ENCODE measurements at regions not wholly inside any gene's neighbourhood (a gene's known extent, or its start where the extent isn't known, plus 50 kb on each side); places are given as distances from the start of the nearest gene placed in this dataset.

DNA sequence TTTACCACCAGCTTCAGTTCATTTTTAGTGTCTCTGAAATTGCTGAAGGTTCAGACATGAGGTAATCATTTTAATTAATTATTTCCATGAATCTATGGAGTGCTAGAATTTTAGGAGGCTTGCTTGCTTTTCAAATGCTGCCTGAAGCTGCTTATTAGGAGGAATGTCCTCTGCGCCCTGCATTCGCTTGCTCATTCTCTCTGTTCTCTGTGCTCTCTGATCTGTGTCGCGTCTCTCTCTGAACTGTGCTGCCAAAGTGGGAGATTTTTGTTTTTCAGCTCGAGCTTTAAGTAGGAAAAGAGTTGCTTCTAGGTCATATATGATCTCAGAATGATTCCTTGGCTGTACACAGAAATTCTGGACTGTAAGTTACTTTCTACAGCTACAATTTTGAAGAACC, 101.7 kb upstream of the PRR16 start:
- H3K9me3 ChIP-seq (ENCODE audit: low read depth, low read length, poor library complexity, severe bottlenecking) = no peaks in the 10 kb centered on the region
- DNase-seq (ENCODE audit: low spot score) = no peak
- no peaks in the 10 kb centered on the region for H3K36me3 ChIP-seq (ENCODE audit: insufficient read depth, low read length, poor library complexity, severe bottlenecking)
- H3K4me1 ChIP-seq (ENCODE audit: insufficient read depth, low read length, poor library complexity, severe bottlenecking) = no peaks in the 10 kb centered on the region
- ChIA-PET CTCF (no interaction called here), POLR2A (ENCODE audit: low non-redundant PET) (no interaction called here)
- intact Hi-C loops (cut with micrococcal nuclease; ENCODE audit: unreplicated experiment) = no loop called here
- no peaks in the 10 kb centered on the region for H3K27me3 ChIP-seq (replicated peaks; ENCODE audit: insufficient read depth, low read depth, low read length, poor library complexity)
- TF ChIP-seq, protein P1, sequence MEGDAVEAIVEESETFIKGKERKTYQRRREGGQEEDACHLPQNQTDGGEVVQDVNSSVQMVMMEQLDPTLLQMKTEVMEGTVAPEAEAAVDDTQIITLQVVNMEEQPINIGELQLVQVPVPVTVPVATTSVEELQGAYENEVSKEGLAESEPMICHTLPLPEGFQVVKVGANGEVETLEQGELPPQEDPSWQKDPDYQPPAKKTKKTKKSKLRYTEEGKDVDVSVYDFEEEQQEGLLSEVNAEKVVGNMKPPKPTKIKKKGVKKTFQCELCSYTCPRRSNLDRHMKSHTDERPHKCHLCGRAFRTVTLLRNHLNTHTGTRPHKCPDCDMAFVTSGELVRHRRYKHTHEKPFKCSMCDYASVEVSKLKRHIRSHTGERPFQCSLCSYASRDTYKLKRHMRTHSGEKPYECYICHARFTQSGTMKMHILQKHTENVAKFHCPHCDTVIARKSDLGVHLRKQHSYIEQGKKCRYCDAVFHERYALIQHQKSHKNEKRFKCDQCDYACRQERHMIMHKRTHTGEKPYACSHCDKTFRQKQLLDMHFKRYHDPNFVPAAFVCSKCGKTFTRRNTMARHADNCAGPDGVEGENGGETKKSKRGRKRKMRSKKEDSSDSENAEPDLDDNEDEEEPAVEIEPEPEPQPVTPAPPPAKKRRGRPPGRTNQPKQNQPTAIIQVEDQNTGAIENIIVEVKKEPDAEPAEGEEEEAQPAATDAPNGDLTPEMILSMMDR (conservative IDR thresholded peaks at IDR 0.05; ENCODE audit: low read depth, low read length) = no peak
- TF ChIP-seq EZH2 (IDR thresholded peaks at IDR 0.05; ENCODE audit: borderline replicate concordance, low read depth, low read length, poor library complexity, severe bottlenecking) = no peak
- no peak overlapping the region for H3K27ac ChIP-seq (ENCODE audit: low read depth, low read length, poor library complexity, severe bottlenecking)
- no peak overlapping the region for H3K4me3 ChIP-seq (ENCODE audit: low read depth, low read length, poor library complexity, severe bottlenecking)
- no TSS peak for BruUV-seq (replicated peaks)

DNA sequence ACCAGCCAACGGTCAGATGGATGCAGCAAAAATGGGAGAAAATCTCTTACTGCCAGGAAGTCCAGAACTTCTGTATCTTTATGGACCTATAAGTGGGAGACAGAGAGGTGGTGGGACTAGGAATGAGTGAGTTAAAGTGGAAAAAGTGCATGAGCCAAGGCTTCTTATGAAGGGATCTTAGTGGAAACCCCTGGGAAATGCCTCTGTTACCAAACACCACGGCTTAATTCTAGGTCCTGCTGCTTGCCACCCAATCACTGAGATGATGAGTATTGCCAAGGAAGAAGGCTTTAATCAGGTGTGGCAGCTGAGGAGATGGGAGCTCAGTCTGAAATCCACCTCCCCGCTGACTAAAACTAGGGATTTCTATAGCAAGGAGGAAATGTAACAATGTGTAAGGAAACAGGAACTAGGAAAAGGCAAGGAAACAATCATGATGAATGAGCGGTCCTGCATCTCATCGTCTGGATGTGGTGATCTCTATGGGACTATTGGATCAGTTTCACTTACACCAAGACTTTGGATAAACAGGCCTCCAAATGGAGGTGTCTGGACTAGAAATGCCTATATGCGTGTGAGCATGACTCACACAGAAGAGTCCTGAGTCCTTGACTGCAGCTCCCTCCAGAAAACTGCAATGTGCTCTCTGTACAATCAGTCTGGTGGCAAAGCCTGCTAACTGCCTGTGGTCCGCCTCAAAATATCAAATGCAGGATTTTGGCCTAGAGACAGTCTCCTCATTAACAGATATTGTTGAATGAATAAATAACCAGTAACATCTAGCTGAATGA, 98.2 kb upstream of the PRR16 start:
- TF ChIP-seq, protein P1 (conservative IDR thresholded peaks at IDR 0.05; ENCODE audit: low read depth, low read length) = no peak
- TF ChIP-seq EZH2 (IDR thresholded peaks at IDR 0.05; ENCODE audit: borderline replicate concordance, low read depth, low read length, poor library complexity, severe bottlenecking) = no peak
- ChIA-PET POLR2A (ENCODE audit: low non-redundant PET) (no interaction called here), CTCF (no interaction called here)
- intact Hi-C loops (cut with micrococcal nuclease; ENCODE audit: unreplicated experiment) = no loop called here
- Histone ChIP-seq H3K4me3 (ENCODE audit: low read depth, low read length, poor library complexity, severe bottlenecking) (no peak overlapping the region), H3K9me3 (ENCODE audit: low read depth, low read length, poor library complexity, severe bottlenecking) (no peaks in the 10 kb centered on the region), H3K4me1 (ENCODE audit: insufficient read depth, low read length, poor library complexity, severe bottlenecking) (no peaks in the 10 kb centered on the region), H3K27me3 (replicated peaks; ENCODE audit: insufficient read depth, low read depth, low read length, poor library complexity) (no peaks in the 10 kb centered on the region), H3K36me3 (ENCODE audit: insufficient read depth, low read length, poor library complexity, severe bottlenecking) (no peaks in the 10 kb centered on the region), H3K27ac (ENCODE audit: low read depth, low read length, poor library complexity, severe bottlenecking) (no peak overlapping the region)
- no TSS peak for BruUV-seq (replicated peaks)
- DNase-seq (ENCODE audit: low spot score) = no peak

DNA sequence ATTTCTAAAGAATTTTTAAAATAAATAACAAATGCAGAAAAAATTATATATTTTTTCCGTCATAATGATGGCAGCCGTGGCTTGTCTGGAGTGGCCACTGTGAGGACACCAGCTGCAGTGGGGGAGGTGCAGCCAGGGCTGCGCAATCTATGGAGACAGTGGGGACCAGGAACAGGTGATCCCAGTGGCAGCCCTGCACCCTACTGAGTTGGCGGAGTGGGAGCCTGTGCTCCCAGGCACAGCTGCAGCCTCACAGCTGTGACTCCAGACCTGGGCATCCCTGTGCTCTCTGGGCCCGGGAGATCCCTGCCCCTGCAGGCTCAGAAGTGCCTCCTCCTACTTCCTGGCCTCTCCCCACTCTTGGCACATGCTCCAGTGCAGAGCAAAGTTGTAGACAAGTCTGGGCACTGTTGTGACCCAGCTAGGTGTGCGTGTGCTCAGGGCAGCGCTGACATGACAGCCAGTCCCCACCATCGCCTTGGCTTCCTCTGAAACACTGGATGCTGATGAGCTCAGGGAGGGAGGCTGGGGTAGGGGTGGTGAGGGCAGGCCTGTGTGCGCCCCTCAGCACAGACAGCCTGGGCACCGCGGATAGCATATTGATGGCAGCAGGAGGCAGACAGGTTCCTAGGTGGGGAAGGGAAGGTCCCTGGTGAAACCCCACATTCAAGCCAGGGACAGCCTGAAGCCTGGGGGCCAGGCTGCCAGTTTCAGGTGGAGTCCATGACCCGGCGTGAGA, 96.0 kb upstream of the PRR16 start:
- Histone ChIP-seq H3K9me3 (ENCODE audit: low read depth, low read length, poor library complexity, severe bottlenecking) (no peaks in the 10 kb centered on the region), H3K27me3 (replicated peaks; ENCODE audit: insufficient read depth, low read depth, low read length, poor library complexity) (no peaks in the 10 kb centered on the region), H3K4me1 (ENCODE audit: insufficient read depth, low read length, poor library complexity, severe bottlenecking) (no peaks in the 10 kb centered on the region), H3K27ac (ENCODE audit: low read depth, low read length, poor library complexity, severe bottlenecking) (no peak overlapping the region), H3K4me3 (ENCODE audit: low read depth, low read length, poor library complexity, severe bottlenecking) (no peak overlapping the region), H3K36me3 (ENCODE audit: insufficient read depth, low read length, poor library complexity, severe bottlenecking) (no peaks in the 10 kb centered on the region)
- CTCF ChIA-PET = no interaction called here
- BruUV-seq (replicated peaks) = no TSS peak
- TF ChIP-seq, protein P1 (conservative IDR thresholded peaks at IDR 0.05; ENCODE audit: low read depth, low read length) = no peak
- TF ChIP-seq EZH2 (IDR thresholded peaks at IDR 0.05; ENCODE audit: borderline replicate concordance, low read depth, low read length, poor library complexity, severe bottlenecking) = no peak
- POLR2A ChIA-PET (ENCODE audit: low non-redundant PET) = no interaction called here
- intact Hi-C loops (cut with micrococcal nuclease; ENCODE audit: unreplicated experiment) = no loop called here
- no peak for DNase-seq (ENCODE audit: low spot score)
